HEK293T (cell line): ENCODE measurements at regions not wholly inside any gene's neighbourhood (a gene's known extent, or its start where the extent isn't known, plus 50 kb on each side); places are given as distances from the start of the nearest gene placed in this dataset.

ENCODE experiments used
- CTCF ChIA-PET: fragments of 350-600 bp; formaldehyde crosslinking; extraction: SDS; loops from one replicate; lab custom pipeline; 2021; ENCODE audit warnings: antibody characterized with exemption, inconsistent platforms; lab: Yijun Ruan, JAX
- POLR2A ChIA-PET: fragments of 350-600 bp; formaldehyde crosslinking; extraction: SDS; loops from one replicate; lab custom pipeline; 2020; ENCODE audit warnings: antibody characterized with exemption, inconsistent platforms; lab: Yijun Ruan, JAX
- DNase-seq: peaks from one replicate; pipeline ENCODE4 v3.0.0; 2012; ENCODE audit warnings: mixed read lengths; ENCODE audit errors: extremely low spot score
- ARNT ChIP-seq: fragments of 450-650 bp; IDR thresholded peaks from 2 replicates; pipeline ENCODE4 v1.6.1; 2017; ENCODE audit warnings: mild to moderate bottlenecking
- BHLHE40 ChIP-seq: fragments of 450-650 bp; IDR thresholded peaks from 2 replicates; pipeline ENCODE4 v1.6.1; 2016; ENCODE audit warnings: mild to moderate bottlenecking, moderate library complexity, borderline replicate concordance
- CTBP1 ChIP-seq: fragments of 450-650 bp; IDR thresholded peaks from 2 replicates; pipeline ENCODE4 v1.6.1; 2016; ENCODE audit warnings: borderline replicate concordance
- ELF4 ChIP-seq: fragments of 450-650 bp; IDR thresholded peaks from 2 replicates; pipeline ENCODE4 v1.6.1; 2017; ENCODE audit warnings: antibody characterized with exemption
- FOXA1 ChIP-seq: fragments of 450-650 bp; IDR thresholded peaks from 2 replicates; pipeline ENCODE4 v1.6.1; 2016; ENCODE audit warnings: mild to moderate bottlenecking
- FOXK2 ChIP-seq: fragments of 450-650 bp; IDR thresholded peaks from 2 replicates; pipeline ENCODE4 v1.6.1; 2016; ENCODE audit warnings: mild to moderate bottlenecking
- FOXM1 ChIP-seq: fragments of 450-650 bp; IDR thresholded peaks from 2 replicates; pipeline ENCODE4 v1.6.1; 2017; ENCODE audit warnings: mild to moderate bottlenecking, borderline replicate concordance
- HDGF ChIP-seq: fragments of 450-650 bp; IDR thresholded peaks from 2 replicates; pipeline ENCODE4 v1.6.1; 2017; ENCODE audit warnings: antibody characterized with exemption, borderline replicate concordance
- L3MBTL2 ChIP-seq: fragments of 450-650 bp; conservative IDR thresholded peaks from 2 replicates; pipeline ENCODE4 v1.6.1; 2016; ENCODE audit warnings: mild to moderate bottlenecking
- LEF1 ChIP-seq: fragments of 450-650 bp; IDR thresholded peaks from 2 replicates; pipeline ENCODE4 v1.6.1; 2017; ENCODE audit warnings: mild to moderate bottlenecking, borderline replicate concordance
- NFRKB ChIP-seq: fragments of 450-650 bp; IDR thresholded peaks from 2 replicates; pipeline ENCODE4 v1.6.1; 2016; ENCODE audit warnings: mild to moderate bottlenecking, moderate library complexity
- SP1 ChIP-seq: fragments of 450-650 bp; IDR thresholded peaks from 2 replicates; pipeline ENCODE4 v1.6.1; 2017
- SUZ12 ChIP-seq: fragments of 450-650 bp; IDR thresholded peaks from 2 replicates; pipeline ENCODE4 v1.6.1; 2016; ENCODE audit warnings: mild to moderate bottlenecking
- TARDBP ChIP-seq: fragments of 450-650 bp; IDR thresholded peaks from 2 replicates; pipeline ENCODE4 v1.6.1; 2016
- ZNF384 ChIP-seq: fragments of 450-650 bp; IDR thresholded peaks from 2 replicates; pipeline ENCODE4 v1.6.1; 2016
- TF ChIP-seq, protein P1 (sequence below): fragments of 450-650 bp; IDR thresholded peaks from 2 replicates; pipeline ENCODE4 v1.6.1; 2016

GRCh38 chr6:148667395-148667794 is 79.4 kb upstream of the UST start:
- CTCF ChIA-PET, result no interaction called here
- no peak for TF ChIP-seq FOXM1
- TF ChIP-seq SUZ12, result no peak
- DNase-seq, result no peak
- POLR2A ChIA-PET, result no interaction called here

DNA sequence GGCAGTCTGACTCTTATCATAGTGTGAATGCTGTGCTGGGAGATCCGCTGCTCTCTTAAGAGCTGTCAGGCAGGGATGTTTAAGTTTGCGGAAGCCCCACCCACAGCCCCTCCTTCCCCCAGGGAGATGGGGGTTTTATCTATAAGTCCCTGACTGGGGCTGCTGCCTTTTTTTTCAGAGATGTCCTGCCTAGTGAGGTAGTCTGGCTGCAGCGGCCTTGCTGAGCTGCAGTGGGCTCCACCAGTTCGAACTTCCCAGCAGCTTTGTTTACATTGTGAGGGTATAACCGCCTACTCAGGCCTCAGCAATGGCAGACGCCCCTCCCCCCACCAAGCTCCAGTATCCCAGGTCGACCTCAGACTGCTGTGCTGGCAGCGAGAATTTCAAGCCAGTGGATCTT is 75.7 kb upstream of the UST start:
- POLR2A ChIA-PET, result no interaction called here
- CTCF ChIA-PET, result interaction anchor here (0.6 kb wide), 1 partner anchor 874 kb away, joined by 3 read pairs; no protein-coding TSS in a partner anchor
- no peak for DNase-seq
- TF ChIP-seq, protein P1, sequence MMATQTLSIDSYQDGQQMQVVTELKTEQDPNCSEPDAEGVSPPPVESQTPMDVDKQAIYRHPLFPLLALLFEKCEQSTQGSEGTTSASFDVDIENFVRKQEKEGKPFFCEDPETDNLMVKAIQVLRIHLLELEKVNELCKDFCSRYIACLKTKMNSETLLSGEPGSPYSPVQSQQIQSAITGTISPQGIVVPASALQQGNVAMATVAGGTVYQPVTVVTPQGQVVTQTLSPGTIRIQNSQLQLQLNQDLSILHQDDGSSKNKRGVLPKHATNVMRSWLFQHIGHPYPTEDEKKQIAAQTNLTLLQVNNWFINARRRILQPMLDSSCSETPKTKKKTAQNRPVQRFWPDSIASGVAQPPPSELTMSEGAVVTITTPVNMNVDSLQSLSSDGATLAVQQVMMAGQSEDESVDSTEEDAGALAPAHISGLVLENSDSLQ, result no peak
- TF ChIP-seq NFRKB, result no peak
- no peak for TF ChIP-seq L3MBTL2
- no peak for TF ChIP-seq ELF4
- no peak for TF ChIP-seq ZNF384

DNA sequence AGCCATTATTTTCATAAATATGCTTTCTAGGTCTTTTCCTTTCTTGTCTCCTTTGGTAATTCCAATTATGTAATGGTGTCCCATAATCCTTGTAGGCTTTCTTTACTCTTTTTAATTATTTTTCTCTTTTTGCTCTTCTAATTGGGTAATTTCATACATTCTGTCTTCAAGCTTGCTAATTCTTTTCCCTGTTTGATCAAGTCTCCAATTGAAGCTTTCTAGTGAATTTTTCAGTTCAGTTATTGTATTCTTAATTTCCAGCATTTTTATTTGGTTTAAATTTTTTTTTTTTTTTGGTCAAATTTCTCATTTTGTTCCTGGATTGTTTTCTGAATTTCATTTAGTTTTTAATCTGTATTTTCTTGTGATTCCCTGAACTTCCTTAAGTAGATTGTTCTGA is 74.9 kb upstream of the UST start:
- TF ChIP-seq LEF1 (no peak), L3MBTL2 (no peak), FOXK2 (no peak), NFRKB (no peak), TARDBP (no peak)
- ChIA-PET CTCF (no interaction called here), POLR2A (no interaction called here)
- DNase-seq, result no peak

- TF ChIP-seq, protein P1, result no peak
- TF ChIP-seq LEF1 (no peak), SP1 (no peak), ELF4 (no peak), L3MBTL2 (no peak), ARNT (no peak), FOXK2 (no peak), SUZ12 (no peak), FOXM1 (no peak), BHLHE40 (no peak), HDGF (no peak), FOXA1 (no peak), NFRKB (no peak), TARDBP (no peak), CTBP1 (no peak), ZNF384 (no peak)
- no peak for DNase-seq
- ChIA-PET CTCF (no interaction called here), POLR2A (no interaction called here)
Measured at GRCh38 chr6:148674306-148674705, 72.5 kb upstream of the UST start.

DNA sequence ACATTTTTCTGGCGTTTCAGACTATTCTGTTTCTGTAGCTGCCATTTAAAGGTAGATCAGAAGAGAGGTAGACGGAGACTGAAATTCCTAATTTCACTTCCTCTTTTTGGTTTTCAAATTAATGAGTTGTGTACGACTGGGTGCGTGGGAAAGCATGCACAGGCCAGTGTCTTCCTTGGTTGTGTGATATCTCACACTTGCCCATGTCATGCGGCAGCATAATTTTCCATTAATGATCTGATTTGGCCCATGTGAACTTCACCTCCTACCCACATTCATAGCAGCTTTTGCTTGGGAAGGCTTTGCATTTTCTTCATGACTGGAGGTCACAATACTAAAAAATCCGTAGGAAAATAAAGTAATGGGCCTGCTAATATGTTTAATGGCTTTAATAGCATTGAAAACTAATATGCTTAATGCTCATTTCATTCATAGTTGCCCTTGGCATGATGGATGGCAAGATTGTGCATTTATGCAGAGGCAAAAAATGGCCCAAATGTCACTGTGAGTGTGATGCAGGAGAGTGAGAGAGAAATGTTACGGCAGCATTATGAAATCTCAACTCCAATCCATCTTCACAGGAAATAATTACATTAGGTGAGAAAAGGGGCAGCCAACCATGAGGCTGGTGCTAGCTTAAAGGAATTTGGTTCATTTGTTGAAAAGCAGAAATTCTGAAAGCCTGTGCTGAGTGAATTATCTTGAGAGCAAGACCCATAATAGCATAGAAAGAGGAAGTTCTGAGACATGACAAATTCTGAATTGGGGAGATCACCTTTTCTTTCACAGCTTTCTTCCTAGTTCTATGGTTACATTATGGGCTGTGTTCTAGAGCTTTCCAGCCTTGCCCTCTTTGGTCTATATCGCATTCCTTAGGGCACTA is 69.0 kb upstream of the UST start:
- DNase-seq, result no peak
- CTCF ChIA-PET, result no interaction called here
- POLR2A ChIA-PET, result no interaction called here
- TF ChIP-seq SUZ12, result no peak
- no peak for TF ChIP-seq LEF1
- TF ChIP-seq ELF4, result no peak
- TF ChIP-seq FOXA1, result no peak
- TF ChIP-seq TARDBP, result no peak
- no peak for TF ChIP-seq FOXK2
- no peak for TF ChIP-seq FOXM1
- no peak for TF ChIP-seq SP1
- no peak for TF ChIP-seq L3MBTL2
- TF ChIP-seq CTBP1, result no peak
- TF ChIP-seq NFRKB, result no peak
- TF ChIP-seq, protein P1, result no peak

GRCh38 chr6:148678682-148679081 is 68.1 kb upstream of the UST start:
- ChIA-PET POLR2A (no interaction called here), CTCF (no interaction called here)
- TF ChIP-seq NFRKB, result no peak
- TF ChIP-seq FOXK2, result no peak
- TF ChIP-seq TARDBP, result no peak
- TF ChIP-seq, protein P1, result no peak
- TF ChIP-seq ELF4, result no peak
- no peak for TF ChIP-seq CTBP1
- TF ChIP-seq L3MBTL2, result no peak
- TF ChIP-seq ARNT, result no peak
- DNase-seq, result no peak

- DNase-seq, result no peak
- ChIA-PET CTCF (no interaction called here), POLR2A (no interaction called here)
- TF ChIP-seq FOXK2 (no peak), BHLHE40 (no peak), HDGF (no peak), FOXA1 (no peak), TARDBP (no peak), NFRKB (no peak), LEF1 (no peak), SUZ12 (no peak), ELF4 (no peak), FOXM1 (no peak)
- TF ChIP-seq, protein P1, result no peak
Measured at GRCh38 chr6:148681666-148682065, 65.2 kb upstream of the UST start.
